ENCODE measurements at regions not wholly inside any gene's neighbourhood (a gene's known extent, or its start where the extent isn't known, plus 50 kb on each side); places are given as distances from the start of the nearest gene placed in this dataset.

- DNase-seq: no peak
Observed at GRCh38 chr9:8186560-8186959, 387.0 kb upstream of the DMAC1 start.

DNA sequence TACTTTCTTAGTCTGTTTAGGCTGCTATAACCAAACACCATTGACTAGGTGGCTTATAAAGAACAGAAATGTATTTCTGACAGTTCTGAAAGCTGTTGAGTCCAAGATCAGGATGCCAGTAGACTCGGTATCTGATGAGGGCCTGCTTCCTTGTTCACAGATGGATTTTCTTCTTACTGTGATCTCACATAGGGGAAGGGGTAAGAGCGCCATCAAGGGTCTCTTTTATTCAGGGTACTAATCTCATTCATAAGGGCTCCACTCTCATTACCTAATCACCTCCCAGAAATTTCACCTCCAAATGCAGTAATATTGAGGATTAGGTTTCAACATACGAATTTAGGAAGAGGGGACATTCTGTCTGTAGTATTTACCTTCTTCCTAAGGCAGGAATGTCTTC lies 384.0 kb upstream of the DMAC1 start:
- DNase-seq: no peak

GRCh38 chr9:8179381-8180053 lies 379.9 kb upstream of the DMAC1 start:
- DNase-seq: no peak

DNA sequence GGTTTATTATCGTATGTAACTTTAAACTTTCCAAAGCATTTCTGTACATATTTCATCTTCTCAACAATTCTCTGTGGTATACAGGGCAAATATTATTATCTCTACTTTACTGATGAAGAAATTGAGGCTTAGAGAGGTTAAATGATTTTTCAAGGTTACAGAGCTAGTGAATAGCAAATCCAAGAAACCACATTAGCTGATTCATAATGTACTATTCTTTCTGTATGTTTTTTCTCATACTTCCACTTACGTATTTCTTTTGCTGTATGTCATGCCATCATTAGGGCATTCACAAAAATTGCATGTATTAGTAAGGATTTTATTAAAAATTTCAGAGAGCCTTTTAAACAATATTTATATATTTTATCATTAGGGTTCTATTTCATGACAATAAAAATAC lies 372.4 kb upstream of the DMAC1 start:
- DNase-seq: no peak

- DNase-seq: no peak
Observed at GRCh38 chr9:8168916-8169438, 369.4 kb upstream of the DMAC1 start.

GRCh38 chr9:8160787-8161186 lies 361.2 kb upstream of the DMAC1 start:
- DNase-seq: no peak

GRCh38 chr9:8158574-8158973 lies 359.0 kb upstream of the DMAC1 start:
- DNase-seq: no peak

DNA sequence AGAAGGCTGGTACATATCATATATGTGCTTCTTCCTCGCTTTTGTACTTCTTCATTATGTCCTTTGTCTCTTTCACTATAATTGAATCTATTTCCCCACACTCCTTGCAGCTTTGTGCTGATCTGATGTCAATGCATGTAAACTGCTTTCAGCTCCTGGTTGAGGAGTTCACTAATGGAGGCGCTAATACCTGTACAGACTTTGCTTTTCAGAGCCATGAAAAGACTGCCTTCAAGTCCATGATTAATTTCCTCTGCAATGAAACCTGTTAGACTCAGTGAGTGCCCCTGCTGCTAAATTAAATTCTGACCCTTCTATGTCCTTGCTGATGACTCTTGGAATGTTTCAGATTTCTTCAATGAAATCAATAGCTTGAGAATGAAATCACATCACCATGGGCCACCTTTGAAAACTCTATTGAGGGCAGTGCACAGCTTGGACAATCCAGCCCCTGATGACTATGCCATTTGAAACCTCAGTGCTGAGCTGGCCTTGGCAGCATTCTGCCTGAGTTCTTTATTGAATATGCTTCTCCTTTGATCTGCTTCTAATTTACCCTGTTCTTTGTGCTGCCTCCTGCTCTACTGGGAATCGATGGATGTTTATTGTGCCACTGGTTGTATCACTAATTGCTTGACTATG lies 358.2 kb upstream of the DMAC1 start:
- no peak for DNase-seq

- DNase-seq: no peak
Observed at GRCh38 chr9:8156346-8156745, 356.8 kb upstream of the DMAC1 start.

- no peak for DNase-seq
Observed at GRCh38 chr9:8155706-8156105, 356.1 kb upstream of the DMAC1 start.

DNA sequence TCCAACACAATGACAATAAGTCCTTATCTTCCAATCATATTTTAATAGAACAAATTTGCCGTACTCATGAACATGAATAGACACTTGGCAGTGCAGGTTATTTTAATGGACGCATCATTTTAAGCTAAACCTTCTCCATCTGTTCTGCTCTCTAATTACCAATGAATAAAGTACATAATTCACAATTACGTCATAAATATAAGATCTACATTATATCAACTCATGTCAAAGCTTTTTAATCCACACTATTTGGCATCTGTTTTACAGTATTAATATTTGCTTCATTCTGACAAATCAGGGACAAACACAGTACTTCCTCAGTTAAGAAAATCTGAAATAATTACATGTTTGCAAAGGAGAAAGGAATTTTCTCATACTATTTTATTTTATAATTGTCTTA lies 344.1 kb upstream of the DMAC1 start:
- no peak for DNase-seq

- DNase-seq: no peak
Observed at GRCh38 chr9:8140557-8140956, 341.0 kb upstream of the DMAC1 start.

- no peak for DNase-seq
Observed at GRCh38 chr9:8139756-8140155, 340.2 kb upstream of the DMAC1 start.

DNA sequence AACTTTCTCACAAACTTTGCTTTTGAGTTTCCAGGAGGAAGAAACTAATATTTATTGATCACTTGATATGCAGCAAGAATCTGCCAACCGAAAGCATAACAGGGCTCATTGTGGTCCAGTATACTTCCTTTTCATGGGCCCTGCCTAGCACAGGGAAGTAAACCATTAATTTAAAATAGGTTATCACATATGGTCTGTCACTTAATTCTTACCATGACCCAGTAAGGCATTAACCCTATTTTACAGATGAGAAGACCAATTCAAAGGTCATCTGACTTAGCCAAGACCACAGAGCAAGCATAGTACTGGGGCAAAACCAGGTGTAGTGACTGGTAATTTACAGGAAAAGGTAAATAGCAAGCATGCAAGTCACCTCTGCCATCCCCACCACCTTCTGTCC lies 336.9 kb upstream of the DMAC1 start:
- no peak for DNase-seq

- no peak for DNase-seq
Observed at GRCh38 chr9:8134635-8135034, 335.1 kb upstream of the DMAC1 start.

- DNase-seq: no peak
Observed at GRCh38 chr9:8133606-8134005, 334.0 kb upstream of the DMAC1 start.

DNA sequence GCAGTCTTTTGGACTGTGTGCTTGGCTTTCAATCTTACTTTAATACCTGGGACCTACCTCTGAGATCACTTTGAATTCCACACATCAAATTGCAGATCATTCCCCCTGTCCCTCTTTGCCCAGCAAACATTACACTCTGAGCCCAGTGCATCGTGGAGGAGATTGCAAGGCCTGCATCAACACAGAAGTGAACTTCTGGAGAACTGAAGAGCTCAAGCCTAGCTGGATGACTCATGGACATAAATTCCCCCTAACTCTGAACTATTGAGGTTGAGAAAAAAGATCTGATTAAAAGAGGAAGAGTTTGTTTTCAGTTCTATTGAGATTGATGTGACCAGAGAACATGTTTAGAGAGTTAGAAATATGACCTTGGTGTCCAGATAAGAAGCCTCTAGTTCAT lies 316.0 kb upstream of the DMAC1 start:
- no peak for DNase-seq

- DNase-seq: no peak
Observed at GRCh38 chr9:8114826-8115225, 315.2 kb upstream of the DMAC1 start.

DNA sequence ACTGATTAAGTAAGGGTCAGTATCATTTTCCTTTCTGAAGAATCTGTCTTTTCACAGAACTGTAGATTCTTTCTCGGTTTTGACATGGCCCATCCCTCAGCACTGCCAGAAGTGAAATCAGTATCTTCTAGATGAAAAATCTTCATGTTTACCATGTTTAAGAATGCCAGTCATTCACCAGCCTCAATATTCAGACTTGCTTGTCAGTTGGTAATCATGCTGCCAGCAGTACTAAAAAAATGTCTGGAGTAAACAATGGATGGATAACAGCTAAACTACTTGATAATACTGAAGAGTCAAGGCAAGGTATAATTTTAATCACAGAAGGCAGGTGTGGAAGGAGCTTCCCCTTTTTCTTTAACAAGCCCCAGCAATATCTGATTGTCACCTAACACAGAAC lies 306.8 kb upstream of the DMAC1 start:
- no peak for DNase-seq

- no peak for DNase-seq
Observed at GRCh38 chr9:8101607-8102006, 302.0 kb upstream of the DMAC1 start.

- no peak for DNase-seq
Observed at GRCh38 chr9:8096091-8096490, 296.5 kb upstream of the DMAC1 start.

GRCh38 chr9:8095672-8096086 lies 296.1 kb upstream of the DMAC1 start:
- DNase-seq: no peak

DNA sequence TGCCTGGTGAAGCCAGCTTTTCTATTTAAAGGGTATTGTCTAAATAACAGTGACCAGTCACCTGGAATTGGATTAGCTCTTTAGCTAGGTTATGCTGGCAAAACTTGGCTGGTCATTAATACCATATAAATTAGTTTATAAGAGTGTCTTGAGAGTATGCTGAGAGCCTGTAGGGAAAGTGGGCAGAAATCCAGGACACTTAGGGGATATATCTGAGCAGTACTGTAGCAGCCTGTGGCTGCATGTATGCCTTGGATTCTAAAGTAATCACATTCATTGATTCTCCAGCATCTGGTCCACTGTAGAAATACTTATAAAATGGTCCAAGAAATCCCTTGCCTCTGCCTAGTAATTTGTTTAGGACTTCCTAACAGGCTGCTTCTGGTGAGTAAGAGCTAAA lies 288.9 kb upstream of the DMAC1 start:
- DNase-seq: no peak

DNA sequence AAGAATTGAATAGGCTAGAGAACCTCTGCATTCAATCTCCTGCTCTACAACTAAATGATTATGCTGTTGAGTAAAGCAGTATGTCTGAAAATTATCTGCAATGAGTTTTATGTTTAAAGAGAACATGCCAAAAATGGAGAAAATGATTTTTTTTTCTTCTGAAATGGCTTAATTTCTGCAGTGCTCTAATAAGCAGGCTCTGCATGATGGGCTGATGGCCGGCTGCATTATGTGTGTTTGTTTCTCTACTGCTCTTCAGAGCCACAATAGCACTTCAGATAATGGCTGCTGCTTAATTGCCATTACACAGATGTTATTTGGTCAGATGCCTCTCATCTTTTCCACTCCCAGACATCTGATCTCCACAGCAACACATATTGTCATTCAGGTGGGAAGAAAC lies 286.4 kb upstream of the DMAC1 start:
- no peak for DNase-seq

DNA sequence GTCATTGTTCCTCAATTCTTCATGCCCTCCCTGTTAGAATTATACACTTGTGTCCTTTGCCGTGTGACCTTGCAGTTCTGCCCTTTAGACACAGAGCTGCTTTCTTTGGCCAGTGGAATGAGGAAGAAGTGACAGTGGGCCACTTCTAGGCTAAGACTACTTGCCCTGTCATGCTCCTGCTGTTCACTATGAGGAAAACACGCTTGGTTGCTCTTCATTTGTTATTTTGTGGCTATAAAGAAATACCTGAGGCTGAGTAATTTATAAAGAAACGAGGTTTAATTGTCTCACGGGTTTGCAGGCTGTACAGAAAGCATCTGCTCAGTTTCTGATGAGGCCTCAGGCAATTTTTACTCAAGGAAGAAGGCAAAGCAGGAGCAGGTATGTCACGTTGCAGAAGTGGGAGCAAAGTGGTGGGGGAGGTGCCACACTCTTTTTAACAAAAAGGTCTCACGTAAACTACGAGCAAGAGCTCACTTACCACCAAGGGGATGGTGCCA lies 279.1 kb upstream of the DMAC1 start:
- no peak for DNase-seq
